ENCODE measurements at regions not wholly inside any gene's neighbourhood (a gene's known extent, or its start where the extent isn't known, plus 50 kb on each side); places are given as distances from the start of the nearest gene placed in this dataset.

GRCh38 chr7:124596881-124597280 is 168.7 kb downstream of the GPR37 start:
- Histone ChIP-seq H3K4me2 (ENCODE audit: insufficient read depth, low read length) (no peak overlapping the region), H3K4me3 (no peak overlapping the region), H3K9me1 (ENCODE audit: control insufficient read depth, insufficient read depth, low read length) (no peaks in the 10 kb centered on the region), H3K4me1 (replicated peaks in 1 of 2; ENCODE audit: control insufficient read depth in 2 of 2, insufficient read depth in 2 of 2, low read length in 2 of 2) (no peaks in the 10 kb centered on the region), H3K9me3 (replicated peaks; ENCODE audit: control insufficient read depth, insufficient read depth, low read depth, low read length) (no peaks in the 10 kb centered on the region), H3K27ac (ENCODE audit: extremely low read depth, low read depth, low read length) (no peak overlapping the region), H2AFZ (ENCODE audit: low read depth, low read length) (no peak overlapping the region), H3K79me2 (ENCODE audit: control insufficient read depth, insufficient read depth, low read length) (no peaks in the 10 kb centered on the region), H4K20me1 (replicated peaks; ENCODE audit: control insufficient read depth, insufficient read depth, low read length) (no peaks in the 10 kb centered on the region), H3K36me3 (ENCODE audit: control insufficient read depth, insufficient read depth, low read length) (no peaks in the 10 kb centered on the region), H3K27me3 (ENCODE audit: control insufficient read depth in 2 of 2, insufficient read depth in 2 of 2, low read length in 2 of 2) (no peaks in the 10 kb centered on the region), H3K9ac (ENCODE audit: insufficient read depth in 1 of 2, low read depth in 2 of 2, low read length in 2 of 2) (no peak overlapping the region)
- CTCF ChIA-PET (ENCODE audit: low intra/inter-chr PET ratio) = no interaction called here
- FAIRE-seq (no peak), ATAC-seq (no peak), DNase-seq (ENCODE audit: extremely low read depth in 1 of 4, low spot score in 3 of 4) (no peak)
- in situ Hi-C loops (cut with MboI) = no loop called here
- no peak for TF ChIP-seq PHB2 (IDR thresholded peaks at IDR 0.05; ENCODE audit: low read depth)
- no peak for TF ChIP-seq RFX5 (IDR thresholded peaks at IDR 0.05; ENCODE audit: low read depth, low read length)
- TF ChIP-seq MCM7 (IDR thresholded peaks at IDR 0.05) = no peak
- TF ChIP-seq ATF3 (IDR thresholded peaks at IDR 0.05) = no peak
- no peak for TF ChIP-seq ATF3 (CRISPR knock-in tag; conservative IDR thresholded peaks at IDR 0.05)
- no peak for TF ChIP-seq ZFPM2 (CRISPR knock-in tag; IDR thresholded peaks at IDR 0.05)
- TF ChIP-seq NR0B1 (IDR thresholded peaks at IDR 0.05; ENCODE audit: partially characterized antibody) = no peak
- no peak for TF ChIP-seq NFE2 (IDR thresholded peaks at IDR 0.05; ENCODE audit: low read depth)
- no peak for TF ChIP-seq HIVEP1 (CRISPR knock-in tag; IDR thresholded peaks at IDR 0.05)
- TF ChIP-seq SRSF9 (IDR thresholded peaks at IDR 0.05; ENCODE audit: borderline replicate concordance, low read depth, low read length) = no peak
- no peak for TF ChIP-seq ZNF76 (CRISPR knock-in tag; IDR thresholded peaks at IDR 0.05; ENCODE audit: borderline replicate concordance)
- no peak for TF ChIP-seq RFX1 (IDR thresholded peaks at IDR 0.05)
- no peak for TF ChIP-seq SREBF1 (IDR thresholded peaks at IDR 0.05; ENCODE audit: borderline replicate concordance, low read depth, low read length)
- no peak for TF ChIP-seq PRDM10 (IDR thresholded peaks at IDR 0.05; ENCODE audit: partially characterized antibody)
- no peak for TF ChIP-seq MXI1 (IDR thresholded peaks at IDR 0.05; ENCODE audit: low read depth, low read length)
- no peak for TF ChIP-seq ZEB2 (IDR thresholded peaks at IDR 0.05)
- WGBS (ENCODE audit: insufficient coverage, low coverage, missing lambda C conversion rate) = 0% methylated on average over 1 of the region's 1 CpG
- no TSS peak for BruUV-seq (replicated peaks)
- intact Hi-C loops (cut with micrococcal nuclease) = no loop called here
- POLR2A ChIA-PET = no interaction called here

Data from K562 (cell line).